Esophagus squamous epithelium (tissue), 5 donors: ENCODE measurements at regions not wholly inside any gene's neighbourhood (a gene's known extent, or its start where the extent isn't known, plus 50 kb on each side); places are given as distances from the start of the nearest gene placed in this dataset.

Source experiments
- DNase-seq: peaks from one replicate; lab custom pipeline; 2025; lab: John Stamatoyannopoulos, UW
- H3K27ac ChIP-seq, 4 donors: fragments of 200-600 bp; sonication (generic); one replicate each; pipeline ENCODE4 v1.5.1; 2016 to 2019; ENCODE audit warnings: mild to moderate bottlenecking in 1 of 4
- H3K27me3 ChIP-seq, 4 donors: fragments of 200-600 bp; sonication (generic); 1 replicate in 3 of 4; 2 replicates in 1 of 4; pipeline versions ENCODE4 v1.5.1 to v1.6.0; 2017 to 2021; ENCODE audit warnings: antibody characterized with exemption in 1 of 4
- H3K36me3 ChIP-seq, 3 donors: fragments of 200-600 bp; sonication (generic); one replicate each; pipeline ENCODE4 v1.5.1; 2016 to 2019
- H3K4me1 ChIP-seq, 3 donors: fragments of 200-600 bp; sonication (generic); one replicate each; pipeline ENCODE4 v1.5.1; 2017 to 2019
- H3K4me3 ChIP-seq, 4 donors: fragments of 200-600 bp; sonication (generic); 1 replicate in 3 of 4; 2 replicates in 1 of 4; pipeline ENCODE4 v1.5.1; 2016 to 2019; ENCODE audit warnings: mild to moderate bottlenecking in 2 of 4, moderate library complexity in 1 of 4
- H3K9me3 ChIP-seq, 3 donors: fragments of 200-600 bp; sonication (generic); one replicate each; pipeline ENCODE4 v1.5.1; 2016 to 2019
- POLR2A ChIP-seq, 4 donors: fragments of 450-650 bp; IDR thresholded peaks; one replicate each; pipeline ENCODE4 v1.6.1; 2017; ENCODE audit warnings: antibody characterized with exemption in 4 of 4, mild to moderate bottlenecking in 4 of 4, moderate library complexity in 3 of 4
- WGBS, 2 donors: methylation state at CpG; one replicate each; pipeline ENCODE4 v1.1.5; 2018; 5-methylcytosine and 5-hydroxymethylcytosine counted together
- intact Hi-C: fragments of 100-400 bp; cut with DNase I; formaldehyde crosslinking; loops from one replicate; pipeline ENCODE4 v1.15.0; 2022
- TF ChIP-seq, protein P1 (sequence below), 6 experiments: fragments of 450-650 bp in 4 of 6; fragments of 200-600 bp in 2 of 6; sonication (generic) in 2 of 6; IDR thresholded peaks; one replicate each; pipeline ENCODE4 v1.5.1; 2016 to 2019; ENCODE audit warnings: antibody characterized with exemption in 6 of 6, mild to moderate bottlenecking in 4 of 6, moderate library complexity in 4 of 6
- donor health status: DM: yes; HTN: yes; CAD: no.

DNA sequence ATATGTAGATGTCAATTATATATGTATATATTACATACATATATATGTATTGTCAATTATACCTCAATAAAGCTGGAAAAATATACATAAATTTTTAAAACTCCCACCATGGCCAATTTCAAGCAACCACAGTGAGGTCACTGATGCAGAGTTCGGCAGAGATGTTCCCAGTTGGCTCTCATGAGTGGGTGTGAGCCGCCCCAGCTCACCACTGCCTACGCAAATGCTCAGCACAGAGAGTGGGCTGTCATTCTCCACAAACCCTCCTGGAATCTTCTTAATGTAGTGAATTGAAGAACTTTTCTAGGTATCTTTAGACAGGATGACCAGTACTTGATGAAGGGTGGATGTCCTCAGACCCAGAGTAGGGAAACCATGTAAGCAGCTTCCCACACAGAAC is 96.6 kb upstream of the TMEM45B start:
- Histone ChIP-seq H3K4me3 (no peak overlapping the region), H3K9me3 (no peaks in the 10 kb centered on the region), H3K4me1 (peaks cover 0 to 2% (median 0%) of the 10 kb centered on the region in 3 donors), H3K27ac (no peak overlapping the region), H3K36me3 (no peaks in the 10 kb centered on the region), H3K27me3 (no peaks in the 10 kb centered on the region)
- intact Hi-C loops, result no loop called here
- WGBS, 2 donors, result 89 to 97% methylated on average over 3 of the region's 3 CpGs
- TF ChIP-seq POLR2A (IDR thresholded peaks at IDR 0.05), result no peak
- TF ChIP-seq, protein P1, sequence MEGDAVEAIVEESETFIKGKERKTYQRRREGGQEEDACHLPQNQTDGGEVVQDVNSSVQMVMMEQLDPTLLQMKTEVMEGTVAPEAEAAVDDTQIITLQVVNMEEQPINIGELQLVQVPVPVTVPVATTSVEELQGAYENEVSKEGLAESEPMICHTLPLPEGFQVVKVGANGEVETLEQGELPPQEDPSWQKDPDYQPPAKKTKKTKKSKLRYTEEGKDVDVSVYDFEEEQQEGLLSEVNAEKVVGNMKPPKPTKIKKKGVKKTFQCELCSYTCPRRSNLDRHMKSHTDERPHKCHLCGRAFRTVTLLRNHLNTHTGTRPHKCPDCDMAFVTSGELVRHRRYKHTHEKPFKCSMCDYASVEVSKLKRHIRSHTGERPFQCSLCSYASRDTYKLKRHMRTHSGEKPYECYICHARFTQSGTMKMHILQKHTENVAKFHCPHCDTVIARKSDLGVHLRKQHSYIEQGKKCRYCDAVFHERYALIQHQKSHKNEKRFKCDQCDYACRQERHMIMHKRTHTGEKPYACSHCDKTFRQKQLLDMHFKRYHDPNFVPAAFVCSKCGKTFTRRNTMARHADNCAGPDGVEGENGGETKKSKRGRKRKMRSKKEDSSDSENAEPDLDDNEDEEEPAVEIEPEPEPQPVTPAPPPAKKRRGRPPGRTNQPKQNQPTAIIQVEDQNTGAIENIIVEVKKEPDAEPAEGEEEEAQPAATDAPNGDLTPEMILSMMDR (IDR thresholded peaks at IDR 0.05), result no peak
- DNase-seq, result no peak

DNA sequence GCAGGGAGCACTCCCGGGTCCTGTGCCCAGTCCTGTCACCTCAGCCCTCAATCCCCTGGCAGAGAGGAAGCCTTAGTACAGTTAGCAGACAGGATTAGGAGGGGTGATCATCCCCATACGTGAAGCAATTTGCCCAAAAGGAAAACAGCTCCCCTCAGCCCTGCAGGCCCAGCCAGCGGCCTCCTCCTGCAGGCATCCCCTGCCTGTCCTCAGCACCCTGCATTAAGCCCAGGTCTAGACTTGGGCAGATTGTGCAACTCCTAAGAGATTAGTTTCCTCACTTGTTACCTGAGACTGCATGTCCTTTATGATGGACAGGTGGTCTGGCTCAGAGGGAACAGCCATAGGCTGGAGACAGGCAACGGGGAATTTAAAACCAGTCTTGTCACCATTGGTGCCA is 95.5 kb upstream of the TMEM45B start:
- 59 to 63% methylated on average over 3 of the region's 4 CpGs for WGBS, 2 donors
- Histone ChIP-seq H3K4me3 (no peak overlapping the region), H3K4me1 (peaks cover 0 to 13% (median 0%) of the 10 kb centered on the region in 3 donors), H3K9me3 (no peaks in the 10 kb centered on the region), H3K36me3 (no peaks in the 10 kb centered on the region), H3K27ac (no peak overlapping the region), H3K27me3 (no peaks in the 10 kb centered on the region)
- intact Hi-C loops, result no loop called here
- TF ChIP-seq POLR2A (IDR thresholded peaks at IDR 0.05), result no peak
- TF ChIP-seq, protein P1 (IDR thresholded peaks at IDR 0.05), result no peak
- DNase-seq, result no peak

DNA sequence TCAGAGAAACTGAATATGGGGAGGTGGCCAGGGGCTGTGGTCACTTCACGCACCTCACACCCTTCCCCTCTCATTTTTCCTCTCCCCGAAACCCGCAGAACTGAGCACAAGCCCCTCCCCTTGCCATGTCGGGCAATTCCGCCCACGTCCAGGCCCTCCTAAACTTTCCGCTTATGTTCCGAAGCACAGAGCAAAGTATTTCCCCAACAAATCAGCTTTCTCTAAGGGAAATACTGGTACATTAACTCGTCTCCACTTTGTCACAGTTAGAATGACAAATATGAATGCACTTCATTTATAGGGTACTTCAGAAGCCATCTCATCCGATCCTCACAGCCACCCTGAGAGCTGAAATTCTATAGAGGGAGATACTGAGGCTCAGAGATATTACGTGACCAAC is 94.7 kb upstream of the TMEM45B start:
- Histone ChIP-seq H3K36me3 (no peaks in the 10 kb centered on the region), H3K9me3 (no peaks in the 10 kb centered on the region), H3K27ac (no peak overlapping the region), H3K27me3 (no peaks in the 10 kb centered on the region), H3K4me3 (no peak overlapping the region), H3K4me1 (peaks cover 0 to 16% (median 0%) of the 10 kb centered on the region in 3 donors)
- intact Hi-C loops, result no loop called here
- no peak for TF ChIP-seq POLR2A (IDR thresholded peaks at IDR 0.05)
- TF ChIP-seq, protein P1 (IDR thresholded peaks at IDR 0.05), result no peak
- no peak for DNase-seq
- WGBS, 2 donors, result 87 to 88% methylated on average over 11 of the region's 11 CpGs

- DNase-seq, result no peak
- peaks cover 0 to 16% (median 0%) of the 10 kb centered on the region in 3 donors for H3K4me1 ChIP-seq
- WGBS, 2 donors, result 67 to 70% methylated on average over 10 of the region's 13 CpGs
Observed at GRCh38 chr11:129721685-129722084, 94.0 kb upstream of the TMEM45B start.

DNA sequence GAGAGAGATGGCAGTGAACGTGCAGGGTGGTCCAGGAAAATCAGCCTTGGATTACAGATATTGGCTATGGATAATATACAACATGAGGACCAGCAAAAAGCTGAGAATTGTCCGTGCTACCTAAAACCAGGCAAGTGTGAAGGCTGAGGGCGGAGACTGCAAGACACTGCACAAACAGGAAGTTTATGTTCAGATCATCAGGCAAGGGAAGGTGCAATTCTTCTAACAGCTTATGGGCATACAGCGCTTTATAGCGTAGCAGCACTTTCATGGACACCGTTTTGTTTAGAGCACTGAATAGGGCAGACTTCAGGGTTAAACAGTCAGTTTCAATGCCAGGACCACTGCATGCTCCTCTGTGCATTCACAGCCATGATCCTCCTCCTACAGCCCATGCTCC is 93.1 kb upstream of the TMEM45B start:
- no peak for DNase-seq

More at GRCh38 chr11:129721685-129722084, 94.0 kb upstream of the TMEM45B start:
- Histone ChIP-seq H3K27ac (no peak overlapping the region), H3K4me3 (no peak overlapping the region), H3K36me3 (no peaks in the 10 kb centered on the region), H3K27me3 (no peaks in the 10 kb centered on the region), H3K9me3 (no peaks in the 10 kb centered on the region)
- intact Hi-C loops, result no loop called here
- TF ChIP-seq, protein P1 (IDR thresholded peaks at IDR 0.05), result no peak
- TF ChIP-seq POLR2A (IDR thresholded peaks at IDR 0.05), result no peak

More for the DNA sequence above, 93.1 kb upstream of the TMEM45B start:
- Histone ChIP-seq H3K4me3 (no peak overlapping the region), H3K4me1 (peaks cover 0 to 16% (median 0%) of the 10 kb centered on the region in 3 donors), H3K27ac (no peak overlapping the region), H3K27me3 (no peaks in the 10 kb centered on the region), H3K36me3 (no peaks in the 10 kb centered on the region), H3K9me3 (no peaks in the 10 kb centered on the region)
- TF ChIP-seq, protein P1 (IDR thresholded peaks at IDR 0.05), result no peak
- no peak for TF ChIP-seq POLR2A (IDR thresholded peaks at IDR 0.05)
- WGBS, 2 donors, result 72 to 76% methylated on average over 6 of the region's 6 CpGs
- intact Hi-C loops, result no loop called here
